Lung (tissue), 11 donors: ENCODE measurements at regions not wholly inside any gene's neighbourhood (a gene's known extent, or its start where the extent isn't known, plus 50 kb on each side); places are given as distances from the start of the nearest gene placed in this dataset.

Experiments used
- ATAC-seq: fragments of 200-7000 bp; cut with Tn5 transposase; one replicate; pipeline ENCODE4 v1.9.1; 2020; ENCODE audit warnings: moderate number of reproducible peaks; ENCODE audit not compliant: insufficient read depth, low FRiP score
- DNase-seq, 3 donors: peaks; one replicate each; pipeline ENCODE4 v3.0.0-alpha.2; 2013 to 2017
- H3K27ac ChIP-seq, 2 donors: one replicate each; pipeline ENCODE4 v1.5.1; 2013; ENCODE audit warnings: mild to moderate bottlenecking in 2 of 2, moderate library complexity in 2 of 2, control low read depth in 1 of 2, inconsistent platforms in 1 of 2, low read depth in 1 of 2, low read length in 1 of 2
- H3K27me3 ChIP-seq, 3 donors: one replicate each; pipeline ENCODE4 v1.5.1; 2013; ENCODE audit warnings: low read length in 2 of 3; ENCODE audit not compliant: control insufficient read depth in 3 of 3, insufficient read depth in 3 of 3
- H3K36me3 ChIP-seq, 4 donors: one replicate each; pipeline ENCODE4 v1.5.1; 2013; ENCODE audit warnings: low read length in 4 of 4, mild to moderate bottlenecking in 1 of 4, moderate library complexity in 1 of 4; ENCODE audit not compliant: control insufficient read depth in 4 of 4, insufficient read depth in 4 of 4
- H3K4me1 ChIP-seq, 5 donors: one replicate each; pipeline ENCODE4 v1.5.1; 2013; ENCODE audit warnings: low read length in 5 of 5, mild to moderate bottlenecking in 2 of 5, moderate library complexity in 1 of 5; ENCODE audit not compliant: control insufficient read depth in 5 of 5, insufficient read depth in 5 of 5
- H3K4me3 ChIP-seq: one replicate; pipeline ENCODE4 v1.5.1; 2013; ENCODE audit warnings: mild to moderate bottlenecking, control low read depth, moderate library complexity
- H3K9ac ChIP-seq, 2 donors: one replicate each; pipeline ENCODE4 v1.5.1; 2013; ENCODE audit warnings: low read length in 2 of 2, control low read depth in 1 of 2; ENCODE audit not compliant: insufficient read depth in 1 of 2
- H3K9me3 ChIP-seq, 4 donors: one replicate each; pipeline ENCODE4 v1.5.1; 2013; ENCODE audit warnings: low read length in 3 of 4, mild to moderate bottlenecking in 1 of 4, moderate library complexity in 1 of 4; ENCODE audit not compliant: control insufficient read depth in 4 of 4, insufficient read depth in 3 of 4
- CTCF ChIP-seq: IDR thresholded peaks from 2 replicates; pipeline ENCODE4 v1.5.1; 2012; ENCODE audit warnings: mild to moderate bottlenecking; ENCODE audit errors: control extremely low read depth, extremely low read depth
- WGBS, 2 donors: extraction: QIAGEN DNeasy Blood & Tissue Kit; methylation state at CpG; one replicate each; pipeline ENCODE4 v1.1.7; 2013; 5-methylcytosine and 5-hydroxymethylcytosine counted together
- donor health status: control.
- donor health status: control.
- donor health status: Bipolar disorder and iron deficiency.
- donor health status: healthy.
- donor health status: DM: yes; HTN: yes; CAD: no.

DNA sequence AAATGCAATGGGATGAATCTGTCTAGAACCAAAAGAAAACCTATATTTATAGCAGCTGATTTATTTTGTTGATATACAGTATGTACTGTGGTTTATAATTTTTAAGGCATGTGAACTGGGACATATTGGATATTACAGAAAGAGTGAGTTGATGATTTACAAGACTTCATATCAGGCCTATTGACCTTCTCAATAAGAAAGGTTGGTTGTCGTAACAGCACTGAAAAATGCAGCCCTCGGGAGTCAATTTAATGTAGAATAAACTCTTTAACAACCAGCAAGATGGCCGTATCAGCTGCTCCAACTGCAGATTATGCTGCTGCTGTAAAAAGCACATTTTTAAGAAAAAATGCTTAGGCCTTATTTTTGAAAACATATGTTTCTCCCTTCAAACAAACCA is 407.3 kb downstream of the GXYLT1 start:
- DNase-seq (no peak), ATAC-seq (no peak)
- 81 to 82% methylated on average over 3 of the region's 3 CpGs for WGBS, 2 donors
- Histone ChIP-seq H3K36me3 (no peaks in the 10 kb centered on the region), H3K4me3 (no peak overlapping the region), H3K9ac (no peak overlapping the region), H3K27me3 (no peaks in the 10 kb centered on the region), H3K9me3 (no peaks in the 10 kb centered on the region), H3K4me1 (no peaks in the 10 kb centered on the region), H3K27ac (no peak overlapping the region)
- TF ChIP-seq CTCF: no peak

- Histone ChIP-seq H3K36me3 (no peaks in the 10 kb centered on the region), H3K4me3 (no peak overlapping the region), H3K9ac (no peak overlapping the region), H3K27me3 (no peaks in the 10 kb centered on the region), H3K4me1 (no peaks in the 10 kb centered on the region), H3K9me3 (no peaks in the 10 kb centered on the region), H3K27ac (no peak overlapping the region)
- ATAC-seq (no peak), DNase-seq (no peak)
- 87 to 88% methylated on average over 1 of the region's 1 CpG for WGBS, 2 donors
- no peak for TF ChIP-seq CTCF
These were observed 408.2 kb downstream of the GXYLT1 start for GRCh38 chr12:41736436-41736835.

DNA sequence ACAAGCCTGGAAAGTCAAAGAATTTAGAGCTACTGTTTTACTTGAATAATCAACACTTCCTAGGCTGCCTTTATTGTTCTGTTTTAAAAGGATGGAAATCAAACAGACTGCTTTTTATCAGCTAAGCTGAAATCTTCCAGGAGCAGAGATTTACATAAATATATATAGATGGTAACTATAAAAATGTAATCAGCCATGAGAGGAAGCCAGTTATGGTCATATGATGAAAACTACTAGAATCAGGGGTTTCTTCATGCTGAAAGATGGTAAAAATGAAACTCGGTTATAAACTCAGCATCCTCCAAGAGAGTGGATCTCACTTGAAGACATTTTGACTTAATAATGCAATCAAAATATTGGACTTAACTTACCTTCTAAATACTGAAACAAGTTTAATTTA is 413.0 kb downstream of the GXYLT1 start:
- Histone ChIP-seq H3K4me1 (no peaks in the 10 kb centered on the region), H3K9ac (no peak overlapping the region), H3K4me3 (no peak overlapping the region), H3K27ac (no peak overlapping the region), H3K9me3 (no peaks in the 10 kb centered on the region), H3K36me3 (no peaks in the 10 kb centered on the region), H3K27me3 (no peaks in the 10 kb centered on the region)
- 90 to 93% methylated on average over 1 of the region's 1 CpG for WGBS, 2 donors
- DNase-seq (no peak), ATAC-seq (no peak)
- no peak for TF ChIP-seq CTCF

DNA sequence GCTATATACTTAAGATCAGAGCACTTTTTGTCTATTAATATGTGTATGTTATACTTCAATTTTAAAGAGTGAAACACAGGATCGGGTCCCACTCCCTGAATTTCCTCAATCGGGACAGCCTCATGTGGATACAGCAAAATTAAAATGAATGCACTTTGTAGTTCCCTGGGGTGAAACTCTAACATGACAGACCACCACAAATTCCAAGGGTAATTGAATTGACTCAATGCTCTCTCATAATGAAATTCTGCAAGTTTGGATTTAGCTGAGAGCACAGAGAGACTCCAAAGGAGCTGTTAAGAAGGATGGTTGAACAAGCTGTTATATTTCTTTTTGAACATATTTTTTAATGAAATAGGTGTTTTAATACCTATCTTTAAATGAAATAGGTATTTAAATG is 413.6 kb downstream of the GXYLT1 start:
- H3K4me1 ChIP-seq: no peaks in the 10 kb centered on the region
- no peaks in the 10 kb centered on the region for H3K36me3 ChIP-seq
- H3K9ac ChIP-seq: no peak overlapping the region
- no peaks in the 10 kb centered on the region for H3K27me3 ChIP-seq
- H3K9me3 ChIP-seq: no peaks in the 10 kb centered on the region
- H3K27ac ChIP-seq: no peak overlapping the region
- TF ChIP-seq CTCF: no peak
- DNase-seq (no peak), ATAC-seq (no peak)
- WGBS, 2 donors: 92 to 94% methylated on average over 2 of the region's 2 CpGs
- no peak overlapping the region for H3K4me3 ChIP-seq
